Mesodermal cell (in vitro differentiated cells): ENCODE measurements at regions not wholly inside any gene's neighbourhood (a gene's known extent, or its start where the extent isn't known, plus 50 kb on each side); places are given as distances from the start of the nearest gene placed in this dataset.

Source experiments
- H3K27ac ChIP-seq: 2 replicates; pipeline ENCODE4 v1.7.0; 2013; ENCODE audit warnings: mild to moderate bottlenecking, low read depth, low read length, moderate library complexity; ENCODE audit not compliant: severe bottlenecking
- H3K36me3 ChIP-seq: 2 replicates; pipeline ENCODE4 v1.7.1; 2013; ENCODE audit warnings: mild to moderate bottlenecking, low read length, moderate library complexity; ENCODE audit not compliant: control insufficient read depth, insufficient read depth
- H3K4me1 ChIP-seq: one replicate; pipeline ENCODE4 v1.7.1; 2013; ENCODE audit warnings: mild to moderate bottlenecking, low read length; ENCODE audit not compliant: insufficient read depth, control insufficient read depth, poor library complexity, severe bottlenecking
- H3K4me3 ChIP-seq: 2 replicates; pipeline ENCODE4 v1.7.0; 2013; ENCODE audit warnings: low read length, control low read depth, mild to moderate bottlenecking; ENCODE audit not compliant: insufficient read depth, poor library complexity, severe bottlenecking; ENCODE audit errors: extremely low read depth
- H3K9me3 ChIP-seq: 2 replicates; pipeline ENCODE4 v1.7.1; 2013; ENCODE audit warnings: mild to moderate bottlenecking, low read length, moderate library complexity; ENCODE audit not compliant: control insufficient read depth
- WGBS, 2 experiments: methylation state at CpG; one replicate each; pipeline ENCODE4 v1.1.5; 2013; ENCODE audit warnings: missing lambda C conversion rate in 2 of 2; ENCODE audit not compliant: insufficient coverage in 2 of 2; 5-methylcytosine and 5-hydroxymethylcytosine counted together

GRCh38 chr2:5839550-5839949, 147.4 kb downstream of the SOX11 start:
- H3K9me3 ChIP-seq: no peaks in the 10 kb centered on the region
- H3K36me3 ChIP-seq: no peaks in the 10 kb centered on the region
- 81 to 92% methylated on average over 2 to 5 of the region's 7 CpGs for WGBS, 2 experiments
- no peak overlapping the region for H3K4me3 ChIP-seq
- H3K4me1 ChIP-seq: no peaks in the 10 kb centered on the region
- H3K27ac ChIP-seq: no peak overlapping the region

DNA sequence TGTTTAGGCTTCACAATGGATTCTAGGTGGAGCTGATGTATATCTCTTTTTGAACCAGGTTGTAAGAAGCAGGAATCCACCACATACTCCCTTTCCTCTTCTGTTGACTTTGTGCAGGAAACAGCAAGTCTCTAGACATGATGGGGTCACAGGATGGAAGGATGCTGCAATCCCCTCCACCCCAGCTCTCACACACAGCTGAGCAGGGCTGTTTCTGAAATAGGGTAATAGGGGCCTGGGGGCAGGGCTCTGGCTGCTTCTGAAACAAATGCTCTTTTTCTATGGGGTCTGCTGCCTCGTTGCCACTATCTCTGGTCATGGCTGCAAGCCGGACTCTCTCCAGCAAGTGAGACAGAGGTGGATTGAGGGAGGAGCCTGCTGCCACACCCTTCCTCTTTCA, 148.9 kb downstream of the SOX11 start:
- no peaks in the 10 kb centered on the region for H3K36me3 ChIP-seq
- H3K9me3 ChIP-seq: no peaks in the 10 kb centered on the region
- whole genome bisulfite sequencing, 2 experiments: 67 to 88% methylated on average over 1 of the region's 2 CpGs
- H3K4me1 ChIP-seq: no peaks in the 10 kb centered on the region
- no peak overlapping the region for H3K4me3 ChIP-seq
- H3K27ac ChIP-seq: no peak overlapping the region

DNA sequence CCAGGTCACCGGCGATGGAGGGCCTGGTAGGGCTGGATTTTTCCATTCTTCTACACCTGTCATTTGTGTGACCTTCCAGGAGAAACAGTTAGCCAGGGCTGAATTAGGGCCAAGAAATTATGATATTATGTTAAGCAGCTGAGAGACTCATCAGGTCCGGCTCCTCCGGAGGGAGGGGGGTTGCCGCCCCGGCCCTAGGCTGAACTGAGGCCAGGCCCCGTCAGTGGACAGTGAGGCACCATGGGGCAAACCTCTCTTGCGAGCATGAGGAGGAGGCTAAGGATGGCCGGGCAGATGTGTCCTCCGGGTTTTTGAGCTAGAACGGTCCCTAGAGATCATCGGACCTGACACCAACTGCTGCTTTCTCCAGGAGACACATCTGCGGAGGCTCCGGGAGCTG, 150.1 kb downstream of the SOX11 start:
- no peaks in the 10 kb centered on the region for H3K9me3 ChIP-seq
- H3K4me1 ChIP-seq: peaks cover 7% of the 10 kb centered on the region
- WGBS, 2 experiments: 94 to 98% methylated on average over 11 to 14 of the region's 14 CpGs
- H3K36me3 ChIP-seq: no peaks in the 10 kb centered on the region
- no peak overlapping the region for H3K4me3 ChIP-seq
- no peak overlapping the region for H3K27ac ChIP-seq

GRCh38 chr2:5845798-5846330, 153.7 kb downstream of the SOX11 start:
- H3K4me1 ChIP-seq: peaks cover 13% of the 10 kb centered on the region
- H3K36me3 ChIP-seq: no peaks in the 10 kb centered on the region
- H3K9me3 ChIP-seq: no peaks in the 10 kb centered on the region
- no peak overlapping the region for H3K27ac ChIP-seq
- WGBS, 2 experiments: 89 to 96% methylated on average over 5 to 6 of the region's 6 CpGs
- H3K4me3 ChIP-seq: no peak overlapping the region

DNA sequence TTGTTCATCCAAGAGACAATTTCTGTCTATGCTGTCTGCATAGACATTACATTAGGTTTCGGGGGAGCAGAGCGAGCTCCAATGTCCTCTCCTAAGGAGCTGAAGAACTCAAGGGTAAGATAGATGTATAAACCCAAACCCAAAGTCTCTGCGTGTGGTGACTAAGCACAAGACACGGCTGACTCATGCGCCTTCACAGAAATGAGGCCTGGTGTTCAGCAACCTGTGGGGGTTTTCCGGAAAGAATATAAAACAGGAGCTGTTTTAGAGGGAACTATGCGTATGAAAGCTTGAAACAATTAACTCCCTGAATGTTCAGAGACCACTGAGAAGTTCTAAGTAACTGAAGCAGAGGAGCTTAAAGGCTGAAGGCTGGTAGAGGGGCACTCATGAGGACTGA, 154.7 kb downstream of the SOX11 start:
- 91 to 100% methylated on average over 4 to 7 of the region's 7 CpGs for WGBS, 2 experiments
- no peak overlapping the region for H3K4me3 ChIP-seq
- H3K27ac ChIP-seq: no peak overlapping the region
- peaks cover 13% of the 10 kb centered on the region for H3K4me1 ChIP-seq
- no peaks in the 10 kb centered on the region for H3K9me3 ChIP-seq
- H3K36me3 ChIP-seq: no peaks in the 10 kb centered on the region

- no peak overlapping the region for H3K4me3 ChIP-seq
- no peaks in the 10 kb centered on the region for H3K9me3 ChIP-seq
- H3K4me1 ChIP-seq: peaks cover 13% of the 10 kb centered on the region
- H3K27ac ChIP-seq: peak overlapping the region; percentile 29
- 77 to 92% methylated on average over 2 to 3 of the region's 3 CpGs for WGBS, 2 experiments
- no peaks in the 10 kb centered on the region for H3K36me3 ChIP-seq
These were observed 157.4 kb downstream of the SOX11 start for GRCh38 chr2:5849562-5849961.

GRCh38 chr2:5851410-5851809, 159.2 kb downstream of the SOX11 start:
- Histone ChIP-seq H3K4me1 (peaks cover 18% of the 10 kb centered on the region), H3K9me3 (no peaks in the 10 kb centered on the region), H3K36me3 (no peaks in the 10 kb centered on the region), H3K27ac (no peak overlapping the region), H3K4me3 (no peak overlapping the region)

DNA sequence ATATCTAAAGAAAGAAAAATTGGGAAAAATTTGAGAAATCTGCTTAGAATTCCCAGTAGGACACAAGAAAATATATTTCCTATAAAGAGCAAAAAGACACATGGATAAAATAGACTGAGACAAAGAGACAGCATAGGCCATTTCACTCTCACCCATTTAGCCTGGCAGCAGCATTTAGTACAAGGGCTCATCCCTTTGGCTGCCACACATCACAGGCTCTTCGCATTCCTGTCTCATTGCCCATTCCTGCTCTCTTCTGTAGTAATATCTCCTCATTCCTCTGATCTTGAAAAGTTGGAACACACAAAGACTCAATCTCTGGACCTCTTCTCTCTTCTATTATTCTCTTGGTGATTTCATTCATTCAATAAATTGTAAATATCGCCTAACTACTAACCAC, 162.6 kb downstream of the SOX11 start:
- H3K36me3 ChIP-seq: no peaks in the 10 kb centered on the region
- 79 to 96% methylated on average over 2 of the region's 2 CpGs for whole genome bisulfite sequencing, 2 experiments
- no peak overlapping the region for H3K27ac ChIP-seq
- peaks cover 5% of the 10 kb centered on the region for H3K4me1 ChIP-seq
- H3K9me3 ChIP-seq: peaks cover 3% of the 10 kb centered on the region
- H3K4me3 ChIP-seq: no peak overlapping the region

DNA sequence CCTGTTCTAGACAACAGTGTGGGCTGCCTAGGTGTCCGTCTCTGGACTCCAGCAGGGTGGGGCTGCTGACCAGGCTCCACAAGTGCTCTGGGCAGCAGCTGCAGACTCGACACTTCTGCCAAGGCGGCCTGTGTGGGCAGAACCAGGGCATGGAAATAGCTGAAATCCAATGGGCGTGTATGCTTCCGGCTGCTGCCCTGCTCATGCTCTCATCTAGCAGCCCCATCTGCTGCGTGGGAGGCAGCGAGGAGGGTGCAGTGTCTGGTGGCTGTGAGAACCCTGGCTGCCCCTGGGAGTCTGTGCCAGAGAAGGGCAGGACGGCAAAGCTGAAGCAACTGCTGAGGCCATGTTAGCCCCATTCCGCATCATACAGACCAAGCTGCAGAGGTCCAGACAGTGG, 174.9 kb downstream of the SOX11 start:
- Histone ChIP-seq H3K27ac (no peak overlapping the region), H3K4me1 (no peaks in the 10 kb centered on the region), H3K36me3 (no peaks in the 10 kb centered on the region), H3K4me3 (no peak overlapping the region), H3K9me3 (no peaks in the 10 kb centered on the region)
- 81 to 93% methylated on average over 8 of the region's 9 CpGs for WGBS, 2 experiments

GRCh38 chr2:5868931-5869330, 176.7 kb downstream of the SOX11 start:
- 89 to 97% methylated on average over 7 of the region's 8 CpGs for WGBS, 2 experiments
- no peaks in the 10 kb centered on the region for H3K9me3 ChIP-seq
- H3K27ac ChIP-seq: no peak overlapping the region
- no peaks in the 10 kb centered on the region for H3K4me1 ChIP-seq
- H3K36me3 ChIP-seq: no peaks in the 10 kb centered on the region
- H3K4me3 ChIP-seq: no peak overlapping the region

DNA sequence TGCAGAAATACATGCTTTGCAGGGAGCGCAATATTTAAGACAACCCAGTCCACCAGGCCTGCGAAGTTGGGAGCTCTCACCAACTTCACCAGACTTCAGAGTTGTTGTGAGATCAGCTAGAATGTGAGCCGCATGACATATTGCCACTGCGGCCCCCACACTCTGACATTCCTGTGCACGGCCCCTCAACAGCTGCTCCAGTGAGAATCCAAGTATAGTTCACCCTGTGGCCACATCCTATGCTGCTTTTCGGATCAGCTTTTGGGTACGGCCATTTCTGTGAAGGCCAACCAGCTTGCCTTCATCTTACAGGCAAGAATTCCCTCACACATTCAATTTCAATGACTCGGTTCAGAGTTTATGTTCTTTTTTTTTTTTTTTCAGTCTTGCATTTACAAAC, 177.8 kb downstream of the SOX11 start:
- Histone ChIP-seq H3K9me3 (no peaks in the 10 kb centered on the region), H3K36me3 (no peaks in the 10 kb centered on the region), H3K4me3 (no peak overlapping the region), H3K4me1 (no peaks in the 10 kb centered on the region), H3K27ac (no peak overlapping the region)
- 95 to 98% methylated on average over 5 to 6 of the region's 8 CpGs for WGBS, 2 experiments
